ENCODE measurements at regions not wholly inside any gene's neighbourhood (a gene's known extent, or its start where the extent isn't known, plus 50 kb on each side); places are given as distances from the start of the nearest gene placed in this dataset.

DNA sequence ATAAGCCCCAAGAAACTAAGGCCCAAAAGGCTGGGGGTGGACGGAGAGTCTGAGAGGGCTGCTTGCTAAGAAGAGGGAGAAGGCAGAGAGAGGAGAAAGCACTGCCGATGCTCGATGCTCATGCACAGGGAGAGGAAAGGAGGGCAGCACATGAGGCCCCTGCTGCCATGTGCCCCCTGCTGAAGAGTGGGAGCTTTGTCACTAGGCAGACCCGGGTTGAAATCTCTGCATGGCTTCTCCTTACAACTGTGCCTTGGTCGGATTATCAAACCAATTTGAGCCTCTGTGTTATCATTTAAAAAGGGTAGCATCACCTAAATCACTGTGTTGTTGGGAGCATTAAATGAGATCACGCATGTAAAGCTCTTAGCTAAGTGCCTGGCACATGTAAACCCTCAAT is 330.5 kb downstream of the NXPE2 start:
- Histone ChIP-seq H3K9ac (ENCODE audit: low read length) (no peak overlapping the region), H3K9me3 (ENCODE audit: insufficient read depth, low read depth, low read length) (no peaks in the 10 kb centered on the region), H3K4me3 (ENCODE audit: insufficient read depth, low read depth, low read length) (no peak overlapping the region), H3K36me3 (ENCODE audit: insufficient read depth, low read length) (no peaks in the 10 kb centered on the region), H3K4me1 (ENCODE audit: insufficient read depth, low read length) (no peaks in the 10 kb centered on the region), H4K20me1 (ENCODE audit: insufficient read depth, low read length) (no peaks in the 10 kb centered on the region), H3K4me2 (ENCODE audit: low read length) (no peak overlapping the region), H3K27me3 (ENCODE audit: insufficient read depth, low read length) (no peaks in the 10 kb centered on the region), H2AFZ (ENCODE audit: low read depth, low read length) (no peak overlapping the region), H3K27ac (ENCODE audit: low read depth, low read length) (no peak overlapping the region), H3K79me2 (ENCODE audit: insufficient read depth, low read length) (no peaks in the 10 kb centered on the region)
- FAIRE-seq (no peak), DNase-seq (ENCODE audit: low read depth) (no peak)
- Mint-ChIP-seq H3K27ac (ENCODE audit: unreplicated experiment) (no peak overlapping the region), H3K27me3 (ENCODE audit: low read depth, unreplicated experiment) (peaks cover 6% of the 10 kb centered on the region), H3K9me3 (ENCODE audit: unreplicated experiment) (peaks cover 5% of the 10 kb centered on the region), H3K36me3 (ENCODE audit: low read depth, unreplicated experiment) (no peaks in the 10 kb centered on the region), H3K4me1 (ENCODE audit: low read depth, unreplicated experiment) (no peaks in the 10 kb centered on the region), H3K4me3 (ENCODE audit: unreplicated experiment) (no peak overlapping the region)
- TF ChIP-seq, protein P1, sequence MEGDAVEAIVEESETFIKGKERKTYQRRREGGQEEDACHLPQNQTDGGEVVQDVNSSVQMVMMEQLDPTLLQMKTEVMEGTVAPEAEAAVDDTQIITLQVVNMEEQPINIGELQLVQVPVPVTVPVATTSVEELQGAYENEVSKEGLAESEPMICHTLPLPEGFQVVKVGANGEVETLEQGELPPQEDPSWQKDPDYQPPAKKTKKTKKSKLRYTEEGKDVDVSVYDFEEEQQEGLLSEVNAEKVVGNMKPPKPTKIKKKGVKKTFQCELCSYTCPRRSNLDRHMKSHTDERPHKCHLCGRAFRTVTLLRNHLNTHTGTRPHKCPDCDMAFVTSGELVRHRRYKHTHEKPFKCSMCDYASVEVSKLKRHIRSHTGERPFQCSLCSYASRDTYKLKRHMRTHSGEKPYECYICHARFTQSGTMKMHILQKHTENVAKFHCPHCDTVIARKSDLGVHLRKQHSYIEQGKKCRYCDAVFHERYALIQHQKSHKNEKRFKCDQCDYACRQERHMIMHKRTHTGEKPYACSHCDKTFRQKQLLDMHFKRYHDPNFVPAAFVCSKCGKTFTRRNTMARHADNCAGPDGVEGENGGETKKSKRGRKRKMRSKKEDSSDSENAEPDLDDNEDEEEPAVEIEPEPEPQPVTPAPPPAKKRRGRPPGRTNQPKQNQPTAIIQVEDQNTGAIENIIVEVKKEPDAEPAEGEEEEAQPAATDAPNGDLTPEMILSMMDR (IDR thresholded peaks at IDR 0.05; ENCODE audit: insufficient read depth, low read depth, low read length): no peak
- no peak for TF ChIP-seq EZH2 (IDR thresholded peaks at IDR 0.05; ENCODE audit: insufficient read depth, low read length)

DNA sequence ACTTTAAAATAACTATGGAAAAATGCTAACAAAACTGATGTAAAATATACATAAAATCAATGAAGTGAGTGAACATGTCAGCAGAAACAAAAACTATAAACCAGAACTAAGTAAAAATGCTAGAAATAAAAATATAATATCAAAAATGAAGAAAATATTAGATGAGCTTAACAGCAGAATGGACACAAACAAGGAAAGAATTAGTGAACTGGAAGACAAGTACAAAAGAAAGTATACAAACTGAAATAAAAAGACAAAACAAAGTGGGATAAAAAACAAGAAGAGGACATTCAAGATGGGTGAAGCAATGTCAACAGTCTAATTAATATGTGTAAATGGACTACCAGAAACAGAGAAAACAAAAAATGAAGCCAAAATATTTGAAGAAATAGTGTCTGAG is 339.2 kb downstream of the NXPE2 start:
- no peak overlapping the region for H3K4me3 Mint-ChIP-seq (ENCODE audit: unreplicated experiment)

DNA sequence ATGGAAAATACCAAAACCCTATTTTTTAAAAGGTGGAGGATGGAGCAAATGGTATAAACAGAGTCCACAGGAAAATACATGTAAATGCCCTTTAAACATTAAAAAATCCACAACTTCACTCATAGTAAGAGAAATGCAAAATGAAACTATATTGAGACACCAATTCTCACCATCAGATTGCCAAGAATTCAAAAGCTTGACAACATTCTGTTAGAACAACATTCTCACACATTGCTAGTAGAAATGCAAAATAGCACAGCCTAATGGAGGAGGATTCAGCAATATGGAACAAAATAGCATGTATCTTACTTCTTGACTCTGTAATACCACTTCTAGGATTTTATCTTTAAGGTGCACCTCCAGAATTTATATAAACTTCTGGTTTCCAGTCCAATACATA is 351.8 kb downstream of the NXPE2 start:
- TF ChIP-seq EZH2 (IDR thresholded peaks at IDR 0.05; ENCODE audit: insufficient read depth, low read length): no peak
- TF ChIP-seq, protein P1 (IDR thresholded peaks at IDR 0.05; ENCODE audit: insufficient read depth, low read depth, low read length): no peak
- H3K27ac Mint-ChIP-seq (ENCODE audit: unreplicated experiment): no peak overlapping the region
- FAIRE-seq (no peak), DNase-seq (ENCODE audit: low read depth) (no peak)
- H3K79me2 ChIP-seq (ENCODE audit: insufficient read depth, low read length): no peaks in the 10 kb centered on the region
- H3K9me3 ChIP-seq (ENCODE audit: insufficient read depth, low read depth, low read length): no peaks in the 10 kb centered on the region
- no peak overlapping the region for H2AFZ ChIP-seq (ENCODE audit: low read depth, low read length)
- no peaks in the 10 kb centered on the region for H3K4me1 ChIP-seq (ENCODE audit: insufficient read depth, low read length)
- no peaks in the 10 kb centered on the region for H3K4me1 Mint-ChIP-seq (ENCODE audit: low read depth, unreplicated experiment)
- H3K27me3 Mint-ChIP-seq (ENCODE audit: low read depth, unreplicated experiment): no peaks in the 10 kb centered on the region
- no peaks in the 10 kb centered on the region for H3K36me3 Mint-ChIP-seq (ENCODE audit: low read depth, unreplicated experiment)
- H4K20me1 ChIP-seq (ENCODE audit: insufficient read depth, low read length): no peaks in the 10 kb centered on the region
- no peak overlapping the region for H3K27ac ChIP-seq (ENCODE audit: low read depth, low read length)
- H3K9me3 Mint-ChIP-seq (ENCODE audit: unreplicated experiment): no peaks in the 10 kb centered on the region
- no peaks in the 10 kb centered on the region for H3K27me3 ChIP-seq (ENCODE audit: insufficient read depth, low read length)
- H3K4me3 Mint-ChIP-seq (ENCODE audit: unreplicated experiment): no peak overlapping the region
- H3K36me3 ChIP-seq (ENCODE audit: insufficient read depth, low read length): no peaks in the 10 kb centered on the region
- H3K4me3 ChIP-seq (ENCODE audit: insufficient read depth, low read depth, low read length): no peak overlapping the region
- no peak overlapping the region for H3K9ac ChIP-seq (ENCODE audit: low read length)
- no peak overlapping the region for H3K4me2 ChIP-seq (ENCODE audit: low read length)

More for the DNA sequence above, 339.2 kb downstream of the NXPE2 start:
- Mint-ChIP-seq H3K27ac (ENCODE audit: unreplicated experiment) (no peak overlapping the region), H3K9me3 (ENCODE audit: unreplicated experiment) (peaks cover 16% of the 10 kb centered on the region), H3K4me1 (ENCODE audit: low read depth, unreplicated experiment) (peaks cover 1% of the 10 kb centered on the region), H3K36me3 (ENCODE audit: low read depth, unreplicated experiment) (no peaks in the 10 kb centered on the region), H3K27me3 (ENCODE audit: low read depth, unreplicated experiment) (no peaks in the 10 kb centered on the region)
- H3K36me3 ChIP-seq (ENCODE audit: insufficient read depth, low read length): no peaks in the 10 kb centered on the region
- no peaks in the 10 kb centered on the region for H3K9me3 ChIP-seq (ENCODE audit: insufficient read depth, low read depth, low read length)
- H3K4me3 ChIP-seq (ENCODE audit: insufficient read depth, low read depth, low read length): no peak overlapping the region
- DNase-seq (ENCODE audit: low read depth) (no peak), FAIRE-seq (no peak)
- no peaks in the 10 kb centered on the region for H3K4me1 ChIP-seq (ENCODE audit: insufficient read depth, low read length)
- no peaks in the 10 kb centered on the region for H3K27me3 ChIP-seq (ENCODE audit: insufficient read depth, low read length)
- no peak overlapping the region for H3K4me2 ChIP-seq (ENCODE audit: low read length)
- H4K20me1 ChIP-seq (ENCODE audit: insufficient read depth, low read length): no peaks in the 10 kb centered on the region
- no peak overlapping the region for H3K27ac ChIP-seq (ENCODE audit: low read depth, low read length)
- no peak overlapping the region for H2AFZ ChIP-seq (ENCODE audit: low read depth, low read length)
- H3K9ac ChIP-seq (ENCODE audit: low read length): no peak overlapping the region
- no peak for TF ChIP-seq EZH2 (IDR thresholded peaks at IDR 0.05; ENCODE audit: insufficient read depth, low read length)
- TF ChIP-seq, protein P1 (IDR thresholded peaks at IDR 0.05; ENCODE audit: insufficient read depth, low read depth, low read length): no peak
- no peaks in the 10 kb centered on the region for H3K79me2 ChIP-seq (ENCODE audit: insufficient read depth, low read length)

Data from astrocyte (in vitro differentiated cells and primary cell).